WTC11 (cell line): ENCODE measurements at regions not wholly inside any gene's neighbourhood (a gene's known extent, or its start where the extent isn't known, plus 50 kb on each side); places are given as distances from the start of the nearest gene placed in this dataset.
A peak's percentile ranks its signal among the peaks of the same experiment; 100 is the strongest.

Experiments
- ATAC-seq: fragments of 200-7000 bp; cut with Tn5 transposase; 2 replicates; pipeline ENCODE4 v1.10.0; 2021; ENCODE audit warnings: mild to moderate bottlenecking, moderate library complexity
- CTCF ChIA-PET: fragments of 300-600 bp; sonication (Branson Sonifier 250); formaldehyde crosslinking; loops from one replicate; lab custom pipeline; 2021; ENCODE audit warnings: antibody characterized with exemption; lab: Charles Lee
- POLR2A ChIA-PET: fragments of 350-600 bp; sonication (Branson Sonifier 250); formaldehyde crosslinking; loops from one replicate; lab custom pipeline; 2021; ENCODE audit warnings: antibody characterized with exemption; lab: Charles Lee
- DNase-seq: peaks from one replicate; pipeline ENCODE4 v3.0.0; 2021; ENCODE audit warnings: low spot score
- H3K27ac Mint-ChIP-seq: 2 replicates; pipeline ENCODE4 v1.8.0; 2021; ENCODE audit warnings: mixed read lengths
- H3K27me3 Mint-ChIP-seq: 2 replicates; pipeline ENCODE4 v1.8.0; 2021; ENCODE audit warnings: low read depth, mild to moderate bottlenecking, moderate library complexity, mixed read lengths
- H3K36me3 Mint-ChIP-seq: 2 replicates; pipeline ENCODE4 v1.8.0; 2021; ENCODE audit warnings: mixed read lengths
- H3K4me1 Mint-ChIP-seq: 2 replicates; pipeline ENCODE4 v1.8.0; 2022; ENCODE audit warnings: mixed read lengths
- H3K4me3 Mint-ChIP-seq: 2 replicates; pipeline ENCODE4 v1.8.0; 2021; ENCODE audit warnings: mild to moderate bottlenecking, moderate library complexity, mixed read lengths
- H3K9me3 Mint-ChIP-seq: 2 replicates; pipeline ENCODE4 v1.8.0; 2021; ENCODE audit warnings: mixed read lengths
- CREB1 ChIP-seq: sonication (generic); formaldehyde crosslinking; IDR thresholded peaks from 2 replicates; pipeline ENCODE4 v1.8.0; 2023; ENCODE audit warnings: mild to moderate bottlenecking, missing genetic modification reagents
- EMX1 ChIP-seq: fragments of 250-450 bp; sonication (Bioruptor Pico); IDR thresholded peaks from 2 replicates; pipeline ENCODE4 v1.8.0; 2021; ENCODE audit warnings: mild to moderate bottlenecking
- FOXK1 ChIP-seq: sonication (generic); formaldehyde crosslinking; IDR thresholded peaks from 2 replicates; pipeline ENCODE4 v1.8.0; 2022; ENCODE audit warnings: mild to moderate bottlenecking, moderate library complexity, missing genetic modification reagents
- GTF2I ChIP-seq: fragments of 250-450 bp; sonication (Bioruptor Pico); conservative IDR thresholded peaks from 2 replicates; pipeline ENCODE4 v1.4.0; 2021; ENCODE audit warnings: mild to moderate bottlenecking
- JUN ChIP-seq: sonication (generic); formaldehyde crosslinking; IDR thresholded peaks from 2 replicates; pipeline ENCODE4 v1.8.0; 2023; ENCODE audit warnings: mild to moderate bottlenecking, missing genetic modification reagents
- MXD4 ChIP-seq: fragments of 250-450 bp; sonication (Bioruptor Pico); IDR thresholded peaks from 2 replicates; pipeline ENCODE4 v1.8.0; 2021; ENCODE audit warnings: mild to moderate bottlenecking, moderate library complexity, borderline replicate concordance
- NFYB ChIP-seq: sonication (generic); formaldehyde crosslinking; conservative IDR thresholded peaks from 2 replicates; pipeline ENCODE4 v1.8.0; 2022; ENCODE audit warnings: low read depth, missing genetic modification reagents
- NR1H2 ChIP-seq: sonication (generic); formaldehyde crosslinking; IDR thresholded peaks from 2 replicates; pipeline ENCODE4 v1.9.0; 2021; ENCODE audit warnings: mild to moderate bottlenecking, moderate library complexity, missing genetic modification reagents
- NR3C1 ChIP-seq: sonication (generic); formaldehyde crosslinking; conservative IDR thresholded peaks from 2 replicates; pipeline ENCODE4 v1.8.1; 2023; ENCODE audit warnings: low read depth, mild to moderate bottlenecking, missing genetic modification reagents
- OVOL2 ChIP-seq: fragments of 250-450 bp; sonication (Bioruptor Pico); IDR thresholded peaks from 2 replicates; pipeline ENCODE4 v1.9.0; 2021; ENCODE audit warnings: mild to moderate bottlenecking, borderline replicate concordance
- RORB ChIP-seq: fragments of 250-450 bp; sonication (Bioruptor Pico); IDR thresholded peaks from 2 replicates; pipeline ENCODE4 v1.9.0; 2021; ENCODE audit warnings: mild to moderate bottlenecking
- SOX15 ChIP-seq: fragments of 250-450 bp; sonication (Bioruptor Pico); IDR thresholded peaks from 2 replicates; pipeline ENCODE4 v1.9.0; 2021; ENCODE audit warnings: mild to moderate bottlenecking
- TEAD1 ChIP-seq: sonication (generic); formaldehyde crosslinking; IDR thresholded peaks from 2 replicates; pipeline ENCODE4 v1.8.0; 2022; ENCODE audit warnings: mild to moderate bottlenecking, missing genetic modification reagents
- TP53 ChIP-seq: sonication (generic); formaldehyde crosslinking; IDR thresholded peaks from 2 replicates; pipeline ENCODE4 v1.8.1; 2023; ENCODE audit warnings: mild to moderate bottlenecking, missing genetic modification reagents
- ZNF219 ChIP-seq: sonication (generic); formaldehyde crosslinking; IDR thresholded peaks from 2 replicates; pipeline ENCODE4 v1.8.0; 2023; ENCODE audit warnings: missing genetic modification reagents, mild to moderate bottlenecking, borderline replicate concordance
- ZNF396 ChIP-seq: fragments of 250-450 bp; sonication (Bioruptor Pico); IDR thresholded peaks from 2 replicates; pipeline ENCODE4 v1.8.0; 2021; ENCODE audit warnings: mild to moderate bottlenecking, moderate library complexity, borderline replicate concordance
- TF ChIP-seq, protein P1 (sequence below): fragments of 250-450 bp; sonication (Bioruptor Pico); IDR thresholded peaks from 2 replicates; pipeline ENCODE4 v2.1.2; 2022; ENCODE audit warnings: mild to moderate bottlenecking, moderate library complexity
- TF ChIP-seq, protein P2 (sequence below): fragments of 200-600 bp; IDR thresholded peaks from 2 replicates; pipeline ENCODE4 v1.8.0; 2022; ENCODE audit warnings: antibody characterized with exemption
- TF ChIP-seq, protein P3 (sequence below): sonication (generic); formaldehyde crosslinking; IDR thresholded peaks from 2 replicates; pipeline ENCODE4 v1.8.1; 2023; ENCODE audit warnings: mild to moderate bottlenecking, missing genetic modification reagents
- TF ChIP-seq, protein P4 (sequence below): sonication (generic); formaldehyde crosslinking; IDR thresholded peaks from 2 replicates; pipeline ENCODE4 v1.8.1; 2023; ENCODE audit warnings: mild to moderate bottlenecking, missing genetic modification reagents, moderate library complexity
- TF ChIP-seq, protein P5 (sequence below): sonication (generic); formaldehyde crosslinking; IDR thresholded peaks from 2 replicates; pipeline ENCODE4 v1.8.0; 2022; ENCODE audit warnings: mild to moderate bottlenecking, missing genetic modification reagents
- TF ChIP-seq, protein P6 (sequence below): sonication (generic); formaldehyde crosslinking; IDR thresholded peaks from 2 replicates; pipeline ENCODE4 v1.8.0; 2022; ENCODE audit warnings: mild to moderate bottlenecking, missing genetic modification reagents
- TF ChIP-seq, protein P7 (sequence below): sonication (generic); formaldehyde crosslinking; IDR thresholded peaks from 2 replicates; pipeline ENCODE4 v1.8.0; 2023; ENCODE audit warnings: mild to moderate bottlenecking, missing genetic modification reagents
- TF ChIP-seq, protein P8 (sequence below): fragments of 250-450 bp; sonication (Bioruptor Pico); IDR thresholded peaks from 2 replicates; pipeline ENCODE4 v1.8.0; 2021; ENCODE audit warnings: mild to moderate bottlenecking

DNA sequence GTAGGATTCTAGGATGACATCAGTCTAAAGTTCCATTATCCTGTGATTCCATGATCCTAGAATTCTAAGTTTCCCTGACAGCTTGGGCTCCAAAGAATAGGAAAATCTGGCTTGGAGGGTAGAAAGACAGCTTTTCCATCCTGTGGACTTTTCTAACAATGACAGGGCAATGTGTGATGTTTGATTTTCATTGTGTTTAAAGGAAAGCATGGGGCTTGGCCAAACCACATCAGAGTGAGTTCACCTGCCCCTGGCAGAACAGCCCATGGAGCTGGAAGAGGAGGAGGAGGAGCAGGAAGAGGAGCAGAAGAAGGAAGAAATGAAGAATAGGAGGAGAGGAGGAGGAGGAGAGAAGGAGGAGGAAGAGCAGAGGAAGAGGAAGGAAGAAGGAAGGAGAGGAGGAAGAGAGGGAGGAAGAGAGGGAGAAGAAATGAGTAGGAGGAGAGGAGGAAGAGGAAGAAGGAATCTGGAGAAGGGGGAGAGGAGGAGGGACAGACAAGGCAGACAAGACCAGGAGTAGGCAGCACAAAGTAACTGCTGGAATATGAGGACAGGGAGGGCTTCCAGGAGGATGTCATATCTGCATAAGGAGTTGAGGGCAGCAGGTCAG is 53.1 kb upstream of the WNT11 start:
- Mint-ChIP-seq H3K27ac (no peak overlapping the region), H3K36me3 (no peaks in the 10 kb centered on the region), H3K27me3 (no peaks in the 10 kb centered on the region; the same call in 1 of the 2 replicates), H3K9me3 (no peaks in the 10 kb centered on the region)
- ChIA-PET POLR2A (no interaction called here), CTCF (no interaction called here)
- no peak for ATAC-seq
- TF ChIP-seq GTF2I (CRISPR knock-in tag): no peak
- TF ChIP-seq EMX1: no peak
- no peak for TF ChIP-seq ZNF396 (CRISPR knock-in tag)
- TF ChIP-seq, protein P1, sequence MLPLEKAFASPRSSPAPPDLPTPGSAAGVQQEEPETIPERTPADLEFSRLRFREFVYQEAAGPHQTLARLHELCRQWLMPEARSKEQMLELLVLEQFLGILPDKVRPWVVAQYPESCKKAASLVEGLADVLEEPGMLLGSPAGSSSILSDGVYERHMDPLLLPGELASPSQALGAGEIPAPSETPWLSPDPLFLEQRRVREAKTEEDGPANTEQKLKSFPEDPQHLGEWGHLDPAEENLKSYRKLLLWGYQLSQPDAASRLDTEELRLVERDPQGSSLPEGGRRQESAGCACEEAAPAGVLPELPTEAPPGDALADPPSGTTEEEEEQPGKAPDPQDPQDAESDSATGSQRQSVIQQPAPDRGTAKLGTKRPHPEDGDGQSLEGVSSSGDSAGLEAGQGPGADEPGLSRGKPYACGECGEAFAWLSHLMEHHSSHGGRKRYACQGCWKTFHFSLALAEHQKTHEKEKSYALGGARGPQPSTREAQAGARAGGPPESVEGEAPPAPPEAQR (CRISPR knock-in tag): no peak
- no peak for TF ChIP-seq CREB1 (CRISPR knock-in tag)
- TF ChIP-seq NR1H2: no peak
- TF ChIP-seq RORB (CRISPR knock-in tag): no peak
- TF ChIP-seq MXD4 (CRISPR knock-in tag): no peak
- TF ChIP-seq SOX15 (CRISPR knock-in tag): no peak
- TF ChIP-seq, protein P2, sequence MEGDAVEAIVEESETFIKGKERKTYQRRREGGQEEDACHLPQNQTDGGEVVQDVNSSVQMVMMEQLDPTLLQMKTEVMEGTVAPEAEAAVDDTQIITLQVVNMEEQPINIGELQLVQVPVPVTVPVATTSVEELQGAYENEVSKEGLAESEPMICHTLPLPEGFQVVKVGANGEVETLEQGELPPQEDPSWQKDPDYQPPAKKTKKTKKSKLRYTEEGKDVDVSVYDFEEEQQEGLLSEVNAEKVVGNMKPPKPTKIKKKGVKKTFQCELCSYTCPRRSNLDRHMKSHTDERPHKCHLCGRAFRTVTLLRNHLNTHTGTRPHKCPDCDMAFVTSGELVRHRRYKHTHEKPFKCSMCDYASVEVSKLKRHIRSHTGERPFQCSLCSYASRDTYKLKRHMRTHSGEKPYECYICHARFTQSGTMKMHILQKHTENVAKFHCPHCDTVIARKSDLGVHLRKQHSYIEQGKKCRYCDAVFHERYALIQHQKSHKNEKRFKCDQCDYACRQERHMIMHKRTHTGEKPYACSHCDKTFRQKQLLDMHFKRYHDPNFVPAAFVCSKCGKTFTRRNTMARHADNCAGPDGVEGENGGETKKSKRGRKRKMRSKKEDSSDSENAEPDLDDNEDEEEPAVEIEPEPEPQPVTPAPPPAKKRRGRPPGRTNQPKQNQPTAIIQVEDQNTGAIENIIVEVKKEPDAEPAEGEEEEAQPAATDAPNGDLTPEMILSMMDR: no peak
- TF ChIP-seq JUN (CRISPR knock-in tag): no peak
- TF ChIP-seq, protein P3, sequence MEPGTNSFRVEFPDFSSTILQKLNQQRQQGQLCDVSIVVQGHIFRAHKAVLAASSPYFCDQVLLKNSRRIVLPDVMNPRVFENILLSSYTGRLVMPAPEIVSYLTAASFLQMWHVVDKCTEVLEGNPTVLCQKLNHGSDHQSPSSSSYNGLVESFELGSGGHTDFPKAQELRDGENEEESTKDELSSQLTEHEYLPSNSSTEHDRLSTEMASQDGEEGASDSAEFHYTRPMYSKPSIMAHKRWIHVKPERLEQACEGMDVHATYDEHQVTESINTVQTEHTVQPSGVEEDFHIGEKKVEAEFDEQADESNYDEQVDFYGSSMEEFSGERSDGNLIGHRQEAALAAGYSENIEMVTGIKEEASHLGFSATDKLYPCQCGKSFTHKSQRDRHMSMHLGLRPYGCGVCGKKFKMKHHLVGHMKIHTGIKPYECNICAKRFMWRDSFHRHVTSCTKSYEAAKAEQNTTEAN: no peak
- TF ChIP-seq, protein P4, sequence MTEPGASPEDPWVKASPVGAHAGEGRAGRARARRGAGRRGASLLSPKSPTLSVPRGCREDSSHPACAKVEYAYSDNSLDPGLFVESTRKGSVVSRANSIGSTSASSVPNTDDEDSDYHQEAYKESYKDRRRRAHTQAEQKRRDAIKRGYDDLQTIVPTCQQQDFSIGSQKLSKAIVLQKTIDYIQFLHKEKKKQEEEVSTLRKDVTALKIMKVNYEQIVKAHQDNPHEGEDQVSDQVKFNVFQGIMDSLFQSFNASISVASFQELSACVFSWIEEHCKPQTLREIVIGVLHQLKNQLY (CRISPR knock-in tag): no peak
- TF ChIP-seq TEAD1: no peak
- no peak for TF ChIP-seq NFYB (CRISPR knock-in tag)
- TF ChIP-seq, protein P5, sequence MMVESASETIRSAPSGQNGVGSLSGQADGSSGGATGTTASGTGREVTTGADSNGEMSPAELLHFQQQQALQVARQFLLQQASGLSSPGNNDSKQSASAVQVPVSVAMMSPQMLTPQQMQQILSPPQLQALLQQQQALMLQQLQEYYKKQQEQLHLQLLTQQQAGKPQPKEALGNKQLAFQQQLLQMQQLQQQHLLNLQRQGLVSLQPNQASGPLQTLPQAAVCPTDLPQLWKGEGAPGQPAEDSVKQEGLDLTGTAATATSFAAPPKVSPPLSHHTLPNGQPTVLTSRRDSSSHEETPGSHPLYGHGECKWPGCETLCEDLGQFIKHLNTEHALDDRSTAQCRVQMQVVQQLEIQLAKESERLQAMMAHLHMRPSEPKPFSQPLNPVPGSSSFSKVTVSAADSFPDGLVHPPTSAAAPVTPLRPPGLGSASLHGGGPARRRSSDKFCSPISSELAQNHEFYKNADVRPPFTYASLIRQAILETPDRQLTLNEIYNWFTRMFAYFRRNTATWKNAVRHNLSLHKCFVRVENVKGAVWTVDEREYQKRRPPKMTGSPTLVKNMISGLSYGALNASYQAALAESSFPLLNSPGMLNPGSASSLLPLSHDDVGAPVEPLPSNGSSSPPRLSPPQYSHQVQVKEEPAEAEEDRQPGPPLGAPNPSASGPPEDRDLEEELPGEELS: no peak
- no peak for TF ChIP-seq NR3C1 (CRISPR knock-in tag)
- TF ChIP-seq, all 79 proteins: peak for 0
- Mint-ChIP-seq H3K4me1 (peaks cover 7% of the 10 kb centered on the region; the same call in 1 of the 2 replicates), H3K4me3 (no peak overlapping the region)
- no peak for DNase-seq

DNA sequence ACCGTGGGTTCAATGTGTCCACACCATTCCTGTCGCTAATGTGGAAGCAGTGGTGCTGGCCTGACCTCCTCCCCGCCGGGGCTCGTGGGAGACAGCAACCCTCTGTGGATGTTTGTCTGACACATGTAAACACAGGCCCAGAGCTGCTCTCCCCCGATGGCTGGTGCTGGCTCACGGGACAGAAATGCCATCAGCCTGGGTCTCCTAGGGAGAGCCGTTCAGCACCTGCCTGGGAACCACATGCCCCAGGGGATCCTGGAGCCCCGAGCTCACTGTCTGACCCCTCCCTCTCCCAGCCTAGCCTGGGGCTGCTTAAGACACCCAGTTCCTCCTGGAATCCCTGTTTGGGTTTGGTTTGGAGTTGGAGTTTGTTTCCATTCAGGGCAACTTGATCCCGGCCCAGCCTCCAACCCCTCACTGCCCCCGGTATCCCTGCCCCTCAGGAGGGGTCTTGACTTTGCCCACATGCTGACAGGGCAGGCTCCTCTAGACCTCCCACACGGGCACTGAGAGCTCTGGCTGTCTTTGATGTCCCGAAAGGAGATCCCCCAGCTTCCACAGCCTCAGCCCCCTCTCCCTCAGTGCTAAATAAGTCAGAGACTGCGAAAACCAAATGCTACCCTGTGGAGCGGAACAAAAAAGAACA is 50.9 kb upstream of the WNT11 start:
- no peaks in the 10 kb centered on the region for H3K9me3 Mint-ChIP-seq
- H3K4me1 Mint-ChIP-seq: peaks cover 7% of the 10 kb centered on the region; the same call in 1 of the 2 replicates
- H3K27me3 Mint-ChIP-seq: no peaks in the 10 kb centered on the region; the same call in 1 of the 2 replicates
- DNase-seq: no peak
- CTCF ChIA-PET: interaction anchor here (1.2 to 6.3 kb wide), 5 partner anchors 9 to 105 kb away, joined by 3 to 51 read pairs (median 5); no protein-coding TSS in a partner anchor
- POLR2A ChIA-PET: no interaction called here
- peak; percentile 12; the same call in 1 of the 2 replicates for ATAC-seq
- no peak overlapping the region for H3K4me3 Mint-ChIP-seq
- no peaks in the 10 kb centered on the region for H3K36me3 Mint-ChIP-seq
- H3K27ac Mint-ChIP-seq: no peak overlapping the region
- TF ChIP-seq OVOL2 (CRISPR knock-in tag) (no peak), RORB (CRISPR knock-in tag) (no peak), TP53 (CRISPR knock-in tag) (no peak), FOXK1 (CRISPR knock-in tag) (no peak), ZNF219 (CRISPR knock-in tag) (no peak)
- TF ChIP-seq, protein P6, sequence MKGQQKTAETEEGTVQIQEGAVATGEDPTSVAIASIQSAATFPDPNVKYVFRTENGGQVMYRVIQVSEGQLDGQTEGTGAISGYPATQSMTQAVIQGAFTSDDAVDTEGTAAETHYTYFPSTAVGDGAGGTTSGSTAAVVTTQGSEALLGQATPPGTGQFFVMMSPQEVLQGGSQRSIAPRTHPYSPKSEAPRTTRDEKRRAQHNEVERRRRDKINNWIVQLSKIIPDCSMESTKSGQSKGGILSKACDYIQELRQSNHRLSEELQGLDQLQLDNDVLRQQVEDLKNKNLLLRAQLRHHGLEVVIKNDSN (CRISPR knock-in tag): no peak
- TF ChIP-seq, protein P7, sequence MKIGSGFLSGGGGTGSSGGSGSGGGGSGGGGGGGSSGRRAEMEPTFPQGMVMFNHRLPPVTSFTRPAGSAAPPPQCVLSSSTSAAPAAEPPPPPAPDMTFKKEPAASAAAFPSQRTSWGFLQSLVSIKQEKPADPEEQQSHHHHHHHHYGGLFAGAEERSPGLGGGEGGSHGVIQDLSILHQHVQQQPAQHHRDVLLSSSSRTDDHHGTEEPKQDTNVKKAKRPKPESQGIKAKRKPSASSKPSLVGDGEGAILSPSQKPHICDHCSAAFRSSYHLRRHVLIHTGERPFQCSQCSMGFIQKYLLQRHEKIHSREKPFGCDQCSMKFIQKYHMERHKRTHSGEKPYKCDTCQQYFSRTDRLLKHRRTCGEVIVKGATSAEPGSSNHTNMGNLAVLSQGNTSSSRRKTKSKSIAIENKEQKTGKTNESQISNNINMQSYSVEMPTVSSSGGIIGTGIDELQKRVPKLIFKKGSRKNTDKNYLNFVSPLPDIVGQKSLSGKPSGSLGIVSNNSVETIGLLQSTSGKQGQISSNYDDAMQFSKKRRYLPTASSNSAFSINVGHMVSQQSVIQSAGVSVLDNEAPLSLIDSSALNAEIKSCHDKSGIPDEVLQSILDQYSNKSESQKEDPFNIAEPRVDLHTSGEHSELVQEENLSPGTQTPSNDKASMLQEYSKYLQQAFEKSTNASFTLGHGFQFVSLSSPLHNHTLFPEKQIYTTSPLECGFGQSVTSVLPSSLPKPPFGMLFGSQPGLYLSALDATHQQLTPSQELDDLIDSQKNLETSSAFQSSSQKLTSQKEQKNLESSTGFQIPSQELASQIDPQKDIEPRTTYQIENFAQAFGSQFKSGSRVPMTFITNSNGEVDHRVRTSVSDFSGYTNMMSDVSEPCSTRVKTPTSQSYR (CRISPR knock-in tag): no peak
- TF ChIP-seq, protein P8, sequence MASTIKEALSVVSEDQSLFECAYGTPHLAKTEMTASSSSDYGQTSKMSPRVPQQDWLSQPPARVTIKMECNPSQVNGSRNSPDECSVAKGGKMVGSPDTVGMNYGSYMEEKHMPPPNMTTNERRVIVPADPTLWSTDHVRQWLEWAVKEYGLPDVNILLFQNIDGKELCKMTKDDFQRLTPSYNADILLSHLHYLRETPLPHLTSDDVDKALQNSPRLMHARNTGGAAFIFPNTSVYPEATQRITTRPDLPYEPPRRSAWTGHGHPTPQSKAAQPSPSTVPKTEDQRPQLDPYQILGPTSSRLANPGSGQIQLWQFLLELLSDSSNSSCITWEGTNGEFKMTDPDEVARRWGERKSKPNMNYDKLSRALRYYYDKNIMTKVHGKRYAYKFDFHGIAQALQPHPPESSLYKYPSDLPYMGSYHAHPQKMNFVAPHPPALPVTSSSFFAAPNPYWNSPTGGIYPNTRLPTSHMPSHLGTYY (CRISPR knock-in tag): no peak
